Sciatic nerve (tissue), 2 donors: ENCODE measurements at regions not wholly inside any gene's neighbourhood (a gene's known extent, or its start where the extent isn't known, plus 50 kb on each side); places are given as distances from the start of the nearest gene placed in this dataset.

ENCODE experiments used
- ATAC-seq: fragments of 200-7000 bp; cut with Tn5 transposase; one replicate; pipeline ENCODE4 v1.9.1; 2020; ENCODE audit warnings: mild to moderate bottlenecking, moderate library complexity
- DNase-seq: peaks from one replicate; pipeline ENCODE4 v3.0.0-alpha.2; 2020; ENCODE audit warnings: low spot score
- intact Hi-C: fragments of 100-400 bp; cut with DNase I; formaldehyde crosslinking; loops from one replicate; pipeline ENCODE4 v1.14.2; 2022
- donor health status: DM: no; HTN: no; CAD: no.
- donor health status: DM: no; HTN: no; CAD: no.

GRCh38 chr11:26088391-26088790 lies 243.5 kb upstream of the ANO3 start:
- no peak for ATAC-seq
- DNase-seq: no peak
- intact Hi-C loops: no loop called here

- intact Hi-C loops: no loop called here
- ATAC-seq (no peak), DNase-seq (no peak)
These were observed 241.3 kb upstream of the ANO3 start for GRCh38 chr11:26090651-26091050.

GRCh38 chr11:26093206-26093605 lies 238.7 kb upstream of the ANO3 start:
- intact Hi-C loops: no loop called here
- no peak for ATAC-seq
- DNase-seq: no peak

- ATAC-seq (no peak), DNase-seq (no peak)
- intact Hi-C loops: no loop called here
These were observed 236.6 kb upstream of the ANO3 start for GRCh38 chr11:26095340-26095739.

GRCh38 chr11:26096451-26096850 lies 235.5 kb upstream of the ANO3 start:
- DNase-seq (no peak), ATAC-seq (no peak)
- intact Hi-C loops: no loop called here

GRCh38 chr11:26102325-26102724 lies 229.6 kb upstream of the ANO3 start:
- intact Hi-C loops: no loop called here
- ATAC-seq (no peak), DNase-seq (no peak)

- intact Hi-C loops: no loop called here
- ATAC-seq (no peak), DNase-seq (no peak)
These were observed 226.0 kb upstream of the ANO3 start for GRCh38 chr11:26105762-26106423.

- ATAC-seq (no peak), DNase-seq (no peak)
- intact Hi-C loops: no loop called here
These were observed 225.2 kb upstream of the ANO3 start for GRCh38 chr11:26106726-26107125.

GRCh38 chr11:26109658-26110368 lies 222.1 kb upstream of the ANO3 start:
- no peak for ATAC-seq
- no peak for DNase-seq
- intact Hi-C loops: no loop called here

- DNase-seq (no peak), ATAC-seq (no peak)
- intact Hi-C loops: no loop called here
These were observed 219.7 kb upstream of the ANO3 start for GRCh38 chr11:26112264-26112663.

- no peak for DNase-seq
- intact Hi-C loops: no loop called here
- ATAC-seq: no peak
These were observed 210.5 kb upstream of the ANO3 start for GRCh38 chr11:26121466-26121865.

- DNase-seq (no peak), ATAC-seq (no peak)
- intact Hi-C loops: no loop called here
These were observed 205.2 kb upstream of the ANO3 start for GRCh38 chr11:26126741-26127140.

GRCh38 chr11:26127336-26127735 lies 204.6 kb upstream of the ANO3 start:
- DNase-seq (no peak), ATAC-seq (no peak)
- intact Hi-C loops: no loop called here

- ATAC-seq: no peak
- intact Hi-C loops: no loop called here
- no peak for DNase-seq
These were observed 200.5 kb upstream of the ANO3 start for GRCh38 chr11:26131406-26131805.

GRCh38 chr11:26134053-26134452 lies 197.9 kb upstream of the ANO3 start:
- no peak for DNase-seq
- intact Hi-C loops: no loop called here
- no peak for ATAC-seq

- intact Hi-C loops: no loop called here
- ATAC-seq: no peak
- DNase-seq: no peak
These were observed 197.2 kb upstream of the ANO3 start for GRCh38 chr11:26134481-26135355.

- intact Hi-C loops: no loop called here
- ATAC-seq (no peak), DNase-seq (no peak)
These were observed 194.3 kb upstream of the ANO3 start for GRCh38 chr11:26137651-26138050.

GRCh38 chr11:26142891-26143290 lies 189.0 kb upstream of the ANO3 start:
- ATAC-seq: no peak
- intact Hi-C loops: no loop called here
- DNase-seq: no peak

GRCh38 chr11:26143566-26144290 lies 188.2 kb upstream of the ANO3 start:
- no peak for ATAC-seq
- DNase-seq: no peak
- intact Hi-C loops: no loop called here
